Sigmoid colon (tissue), 4 donors: ENCODE measurements at regions not wholly inside any gene's neighbourhood (a gene's known extent, or its start where the extent isn't known, plus 50 kb on each side); places are given as distances from the start of the nearest gene placed in this dataset.

Source experiments
- CTCF ChIP-seq, 4 experiments: fragments of 450-650 bp in 3 of 4; fragments of 200-600 bp in 1 of 4; IDR thresholded peaks; one replicate each; pipeline ENCODE4 v1.5.1; 2016 to 2019; ENCODE audit warnings: antibody characterized with exemption in 4 of 4, mild to moderate bottlenecking in 3 of 4, moderate library complexity in 2 of 4
- EP300 ChIP-seq, 4 donors: sonication (generic); formaldehyde crosslinking; IDR thresholded peaks; one replicate each; pipeline ENCODE4 v1.6.1; 2017; ENCODE audit warnings: antibody characterized with exemption in 4 of 4
- POLR2A ChIP-seq, 2 donors: fragments of 450-650 bp; IDR thresholded peaks; one replicate each; pipeline ENCODE4 v1.6.1; 2016; ENCODE audit warnings: antibody characterized with exemption in 2 of 2, mild to moderate bottlenecking in 2 of 2, moderate library complexity in 2 of 2
- POLR2AphosphoS5 ChIP-seq, 4 donors: sonication (generic); formaldehyde crosslinking; IDR thresholded peaks; one replicate each; pipeline ENCODE4 v1.6.1; 2017; ENCODE audit warnings: antibody characterized with exemption in 4 of 4

- TF ChIP-seq POLR2A (IDR thresholded peaks at IDR 0.05) (no peak), POLR2AphosphoS5 (IDR thresholded peaks at IDR 0.05) (no peak), CTCF (IDR thresholded peaks at IDR 0.05) (no peak), EP300 (IDR thresholded peaks at IDR 0.05) (no peak)
Observed at GRCh38 chr4:42302348-42302747, 94.9 kb upstream of the SHISA3 start.
